Spleen (tissue), 11 donors: ENCODE measurements at regions not wholly inside any gene's neighbourhood (a gene's known extent, or its start where the extent isn't known, plus 50 kb on each side); places are given as distances from the start of the nearest gene placed in this dataset.
"Not testable (repeated sequence)": the region's sequence is repeated elsewhere in the genome, so short reads cannot be mapped to it uniquely, and the experiment has no call there.

Experiments
- DNase-seq: peaks from one replicate; pipeline ENCODE4 v3.0.0-alpha.2; 2020
- H3K27ac ChIP-seq, 8 donors: fragments of 200-600 bp; sonication (generic) in 7 of 8; 1 replicate in 4 of 8; 2 replicates in 4 of 8; pipeline versions ENCODE4 v1.5.0 to v1.8.0; 2016 to 2021; ENCODE audit warnings: inconsistent platforms in 4 of 8, mild to moderate bottlenecking in 4 of 8, moderate library complexity in 1 of 8
- H3K27me3 ChIP-seq, 7 donors: fragments of 200-600 bp; sonication (generic) in 6 of 7; replicated peaks in 1 of 7; 1 replicate in 4 of 7; 2 replicates in 3 of 7; pipeline versions ENCODE4 v1.5.0 to v1.8.0; 2016 to 2021; ENCODE audit warnings: inconsistent platforms in 3 of 7, mild to moderate bottlenecking in 1 of 7
- H3K36me3 ChIP-seq, 6 donors: fragments of 200-600 bp; sonication (generic) in 5 of 6; 1 replicate in 4 of 6; 2 replicates in 2 of 6; pipeline versions ENCODE4 v1.5.0 to v1.8.0; 2016 to 2021; ENCODE audit warnings: inconsistent platforms in 2 of 6
- H3K4me1 ChIP-seq, 6 donors: fragments of 200-600 bp; sonication (generic) in 5 of 6; 1 replicate in 3 of 6; 2 replicates in 3 of 6; pipeline versions ENCODE4 v1.5.0 to v1.8.0; 2016 to 2021; ENCODE audit warnings: inconsistent platforms in 3 of 6
- H3K4me3 ChIP-seq, 8 donors: fragments of 200-600 bp; sonication (generic) in 7 of 8; 1 replicate in 4 of 8; 2 replicates in 4 of 8; pipeline versions ENCODE4 v1.5.0 to v1.8.0; 2016 to 2021; ENCODE audit warnings: inconsistent platforms in 4 of 8, mild to moderate bottlenecking in 4 of 8, moderate library complexity in 2 of 8
- H3K9me3 ChIP-seq, 8 donors: fragments of 200-600 bp; sonication (generic) in 7 of 8; 1 replicate in 4 of 8; 2 replicates in 4 of 8; pipeline versions ENCODE4 v1.5.0 to v1.8.0; 2016 to 2021; ENCODE audit warnings: inconsistent platforms in 4 of 8
- CTCF ChIP-seq, 11 experiments: fragments of 200-600 bp in 7 of 11; fragments of 450-650 bp in 4 of 11; sonication (generic) in 4 of 11; IDR thresholded peaks in 8 of 11; conservative IDR thresholded peaks in 3 of 11; 1 replicate in 7 of 11; 2 replicates in 4 of 11; pipeline versions ENCODE4 v1.4.0 to v1.8.0; 2016 to 2021; ENCODE audit warnings: antibody characterized with exemption in 11 of 11, inconsistent platforms in 4 of 11, mild to moderate bottlenecking in 1 of 11
- POLR2A ChIP-seq, 3 donors: fragments of 450-650 bp; IDR thresholded peaks; one replicate each; pipeline ENCODE4 v1.5.1; 2017; ENCODE audit warnings: antibody characterized with exemption in 3 of 3, mild to moderate bottlenecking in 1 of 3
- POLR2AphosphoS5 ChIP-seq, 3 donors: sonication (generic); formaldehyde crosslinking; IDR thresholded peaks; one replicate each; pipeline ENCODE4 v1.5.1; 2017; ENCODE audit warnings: antibody characterized with exemption in 3 of 3
- WGBS, 5 donors: extraction: QIAGEN DNeasy Blood & Tissue Kit in 3 of 5; methylation state at CpG; one replicate each; pipeline versions ENCODE4 v1.1.5 to v1.1.7; 2013 to 2018; 5-methylcytosine and 5-hydroxymethylcytosine counted together
- intact Hi-C: fragments of 100-400 bp; cut with DNase I; formaldehyde crosslinking; loops from one replicate; pipeline ENCODE4 v1.15.0; 2023; ENCODE audit warnings: low total_unique reads
- donor health status: healthy with polysubstance abuse.
- donor health status: DM: no; HTN: no; CAD: no; lungs with moderate emphysema.
- donor health status: DM: no; HTN: no; CAD: no.
- donor health status: Bipolar disorder and iron deficiency.
- donor health status: healthy.
- donor health status: DM: no; HTN: no; CAD: no.
- donor health status: DM: yes; HTN: yes; CAD: no.

GRCh38 chr13:88507909-88508308 lies 836.7 kb downstream of the SLITRK5 start:
- Histone ChIP-seq H3K27me3 (no peaks in the 10 kb centered on the region), H3K4me3 (no peak overlapping the region), H3K36me3 (no peaks in the 10 kb centered on the region), H3K9me3 (peaks cover 0 to 62% (median 44%) of the 10 kb centered on the region in 8 donors), H3K27ac (no peak overlapping the region), H3K4me1 (no peaks in the 10 kb centered on the region)
- intact Hi-C loops: no loop called here
- TF ChIP-seq CTCF (IDR thresholded peaks at IDR 0.05 in 8 of 11, conservative IDR thresholded peaks at IDR 0.05 in 3 of 11) (no peak), POLR2A (IDR thresholded peaks at IDR 0.05) (no peak), POLR2AphosphoS5 (IDR thresholded peaks at IDR 0.05) (no peak)
- no peak for DNase-seq
- 35 to 71% (median 61%) methylated on average over 1 of the region's 1 CpG for WGBS, 5 donors

- peaks cover 0 to 38% (median 20%) of the 10 kb centered on the region in 8 donors for H3K9me3 ChIP-seq
- H3K27me3 ChIP-seq, H3K27ac ChIP-seq, DNase-seq, H3K4me1 ChIP-seq, H3K36me3 ChIP-seq, intact Hi-C loops, H3K4me3 ChIP-seq: not testable (repeated sequence)
- WGBS, 5 donors: 83 to 100% (median 87%) methylated on average over 1 to 3 of the region's 3 CpGs
Observed at GRCh38 chr13:88512993-88513392, 841.8 kb downstream of the SLITRK5 start.

DNA sequence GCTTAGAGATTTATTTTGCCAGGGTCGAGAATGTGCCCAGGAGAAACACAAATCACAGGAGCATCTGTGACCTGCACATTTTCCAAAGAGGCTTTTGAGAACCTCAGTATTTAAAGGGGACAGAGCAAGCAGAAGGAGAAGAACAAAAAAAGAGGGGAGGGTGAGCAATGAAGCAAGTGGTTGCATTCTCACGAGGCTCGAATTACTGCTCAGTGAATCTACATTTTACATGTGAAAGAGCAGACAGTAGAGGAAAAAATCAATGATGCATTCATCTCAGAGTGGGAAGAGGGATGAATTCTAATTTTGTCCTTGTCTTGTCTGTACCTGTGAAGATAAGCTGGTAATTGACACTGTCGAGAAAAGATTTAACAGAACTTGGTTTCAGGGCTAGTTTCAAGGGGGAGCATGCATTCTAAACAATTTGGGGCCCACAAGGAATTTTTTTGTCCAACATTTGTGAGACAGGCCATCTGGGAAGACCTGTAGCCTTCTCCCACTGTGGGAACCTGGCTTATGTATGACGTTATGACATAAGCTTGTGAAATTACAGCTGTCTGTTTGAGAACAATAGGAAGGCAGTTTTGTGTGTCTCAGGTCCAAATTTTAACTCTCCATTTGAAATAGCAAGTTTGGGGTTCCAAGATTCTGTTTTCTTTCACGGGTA lies 855.1 kb downstream of the SLITRK5 start:
- H3K9me3 ChIP-seq: peaks cover 0 to 16% (median 0%) of the 10 kb centered on the region in 8 donors
- intact Hi-C loops: no loop called here
- H3K27me3 ChIP-seq: no peaks in the 10 kb centered on the region
- no peak overlapping the region for H3K4me3 ChIP-seq
- H3K36me3 ChIP-seq: no peaks in the 10 kb centered on the region
- no peaks in the 10 kb centered on the region for H3K4me1 ChIP-seq
- 60 to 74% (median 72%) methylated on average over 6 of the region's 6 CpGs for WGBS, 5 donors
- DNase-seq: no peak
- no peak overlapping the region for H3K27ac ChIP-seq
- TF ChIP-seq CTCF (IDR thresholded peaks at IDR 0.05 in 8 of 11, conservative IDR thresholded peaks at IDR 0.05 in 3 of 11): no peak
- TF ChIP-seq POLR2AphosphoS5 (IDR thresholded peaks at IDR 0.05): no peak
- no peak for TF ChIP-seq POLR2A (IDR thresholded peaks at IDR 0.05)

GRCh38 chr13:88526853-88527215 lies 855.7 kb downstream of the SLITRK5 start:
- WGBS, 5 donors: 90 to 97% (median 96%) methylated on average over 6 of the region's 6 CpGs
- no peak overlapping the region for H3K4me3 ChIP-seq
- TF ChIP-seq POLR2A (IDR thresholded peaks at IDR 0.05): no peak
- TF ChIP-seq CTCF (IDR thresholded peaks at IDR 0.05 in 8 of 11, conservative IDR thresholded peaks at IDR 0.05 in 3 of 11): no peak
- TF ChIP-seq POLR2AphosphoS5 (IDR thresholded peaks at IDR 0.05): no peak
- no peaks in the 10 kb centered on the region for H3K27me3 ChIP-seq
- intact Hi-C loops: no loop called here
- H3K27ac ChIP-seq: no peak overlapping the region
- no peak for DNase-seq
- peaks cover 0 to 16% (median 0%) of the 10 kb centered on the region in 8 donors for H3K9me3 ChIP-seq
- no peaks in the 10 kb centered on the region for H3K36me3 ChIP-seq
- no peaks in the 10 kb centered on the region for H3K4me1 ChIP-seq
